Inflammatory macrophage treated with lipopolysaccharide for 1 hour (primary cell): ENCODE measurements at regions not wholly inside any gene's neighbourhood (a gene's known extent, or its start where the extent isn't known, plus 50 kb on each side); places are given as distances from the start of the nearest gene placed in this dataset.
"Not testable (repeated sequence)": the region's sequence is repeated elsewhere in the genome, so short reads cannot be mapped to it uniquely, and the experiment has no call there.

Experiments
- DNase-seq, 2 donors: peaks; one replicate each; pipeline ENCODE4 v3.0.0-alpha.2; 2020 to 2022

DNA sequence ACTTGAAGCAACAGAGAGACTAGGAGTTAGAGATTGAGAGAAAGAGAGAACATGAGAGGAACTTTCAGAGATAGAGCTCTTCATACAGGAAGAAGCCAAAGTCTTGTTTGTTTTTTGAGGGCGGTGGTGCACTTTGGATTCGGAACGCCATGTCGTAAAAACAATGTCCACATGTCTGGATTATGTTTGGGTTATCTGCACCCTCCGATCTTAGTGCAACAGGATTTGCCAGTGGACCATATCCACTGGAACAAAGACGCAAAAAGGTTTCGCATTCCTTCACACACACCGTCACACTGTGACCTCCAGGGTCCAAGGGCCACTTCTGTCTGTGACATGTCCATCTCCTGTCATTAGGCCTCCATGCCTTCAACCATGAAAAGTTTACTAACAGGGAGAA is 141.8 kb upstream of the ATP11B start:
- DNase-seq, result no peak

DNA sequence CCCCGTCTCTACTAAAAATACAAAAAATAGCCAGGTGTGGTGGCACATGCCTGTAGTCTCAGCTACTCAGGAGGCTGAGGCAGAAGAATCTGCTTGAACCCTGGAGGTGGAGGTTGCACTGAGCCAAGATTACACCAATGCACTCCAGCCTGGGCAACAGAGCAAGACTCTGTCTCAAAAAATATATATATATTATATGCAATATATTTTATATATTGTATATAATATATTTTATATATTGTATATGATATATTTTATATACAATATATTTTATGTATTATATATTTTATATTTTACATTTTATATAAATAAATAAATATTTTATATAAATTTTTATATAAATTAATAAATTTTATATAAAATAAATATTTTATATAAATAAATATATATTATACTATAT is 140.2 kb upstream of the ATP11B start:
- DNase-seq, result not testable (repeated sequence)

DNA sequence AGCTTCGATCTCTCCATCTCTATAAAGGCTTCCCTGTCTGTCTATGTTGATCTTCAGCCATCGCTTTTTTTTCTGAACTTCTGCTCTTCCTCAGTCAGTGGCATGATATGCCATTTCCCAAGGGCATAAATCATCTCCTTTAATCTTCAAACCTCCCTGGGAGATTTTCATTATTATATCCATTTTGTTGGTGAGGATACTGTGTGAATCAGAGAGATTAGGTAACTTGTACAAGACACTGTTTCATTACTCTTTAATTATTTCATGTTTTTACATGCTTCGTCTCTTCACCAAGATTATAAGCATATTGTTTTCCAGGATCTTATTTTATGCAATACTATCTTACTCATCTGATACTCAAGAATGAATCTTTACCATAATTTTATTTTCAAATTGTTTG is 124.8 kb upstream of the ATP11B start:
- no peak for DNase-seq

DNA sequence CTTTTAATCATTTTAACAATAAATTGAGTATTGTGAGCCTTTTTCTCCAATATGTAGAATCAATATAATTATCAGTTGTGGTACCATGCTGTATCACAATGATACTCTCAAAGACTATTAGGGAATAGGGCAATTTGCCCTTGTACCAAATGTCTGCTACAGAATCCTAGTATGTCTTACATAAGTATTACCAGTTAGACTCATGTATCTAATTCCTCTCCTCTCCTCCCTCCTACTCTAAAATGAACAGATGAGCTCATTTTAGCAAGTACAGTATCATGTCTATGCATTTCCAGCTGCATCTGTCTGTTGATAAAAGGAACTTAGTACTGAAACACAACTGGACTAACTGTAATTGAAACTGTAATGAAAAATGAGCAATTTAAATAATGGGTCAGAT is 124.3 kb upstream of the ATP11B start:
- no peak for DNase-seq

- DNase-seq, result no peak
Observed at GRCh38 chr3:182671541-182671940, 121.8 kb upstream of the ATP11B start.

- no peak for DNase-seq
Observed at GRCh38 chr3:182671942-182672341, 121.4 kb upstream of the ATP11B start.

GRCh38 chr3:182673336-182673735 is 120.0 kb upstream of the ATP11B start:
- no peak for DNase-seq

DNA sequence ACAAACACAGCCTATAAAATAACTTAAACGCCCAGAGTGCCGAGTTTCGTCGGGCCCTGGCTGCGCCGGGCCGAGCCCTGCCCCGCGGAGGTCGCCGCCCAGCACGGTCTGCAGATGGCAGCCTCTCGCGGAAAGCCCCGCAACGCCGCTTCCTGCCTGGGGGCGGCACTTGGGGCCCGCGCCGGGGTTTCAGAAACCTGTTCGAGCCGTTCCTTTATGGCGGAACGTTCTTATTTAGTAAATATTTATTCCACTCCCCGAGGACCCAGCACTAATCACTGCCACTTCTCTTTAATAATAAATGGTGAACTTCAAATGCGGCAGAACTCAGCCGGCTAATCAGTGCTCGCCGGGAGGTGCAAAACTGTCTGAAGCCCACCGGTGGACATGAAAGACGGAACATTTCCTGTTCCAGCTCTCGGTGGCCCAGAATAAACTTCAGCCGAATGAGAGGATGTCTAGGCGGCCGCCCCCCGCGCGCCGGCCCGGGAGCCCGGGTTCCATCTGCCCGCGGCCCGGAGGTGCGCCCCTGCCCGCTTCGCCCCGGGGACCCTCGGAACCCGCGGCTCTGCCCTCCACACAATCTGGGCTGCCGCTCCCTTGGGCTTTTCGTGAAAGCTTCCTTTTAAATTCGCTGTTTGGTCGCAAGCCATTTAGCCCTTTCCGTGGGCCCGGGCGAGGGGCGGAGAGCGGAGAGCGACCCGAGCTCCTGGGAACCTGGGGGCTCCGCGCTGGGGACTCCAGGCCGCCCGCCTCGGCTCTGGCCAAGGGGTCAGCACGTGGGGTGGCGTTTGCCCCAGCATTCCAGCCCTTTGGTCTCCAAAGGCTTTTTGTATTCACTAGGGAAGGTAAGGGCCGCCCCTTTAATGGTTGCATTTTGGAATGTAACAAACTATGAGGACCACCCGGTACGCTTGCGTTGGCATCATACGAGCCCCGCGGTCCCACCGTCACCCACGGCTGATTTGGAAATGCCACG is 110.8 kb upstream of the ATP11B start:
- DNase-seq, result peak; percentile 9 to 18

- DNase-seq, result peak; percentile 43 to 86
Observed at GRCh38 chr3:182683453-182683852, 109.9 kb upstream of the ATP11B start.

DNA sequence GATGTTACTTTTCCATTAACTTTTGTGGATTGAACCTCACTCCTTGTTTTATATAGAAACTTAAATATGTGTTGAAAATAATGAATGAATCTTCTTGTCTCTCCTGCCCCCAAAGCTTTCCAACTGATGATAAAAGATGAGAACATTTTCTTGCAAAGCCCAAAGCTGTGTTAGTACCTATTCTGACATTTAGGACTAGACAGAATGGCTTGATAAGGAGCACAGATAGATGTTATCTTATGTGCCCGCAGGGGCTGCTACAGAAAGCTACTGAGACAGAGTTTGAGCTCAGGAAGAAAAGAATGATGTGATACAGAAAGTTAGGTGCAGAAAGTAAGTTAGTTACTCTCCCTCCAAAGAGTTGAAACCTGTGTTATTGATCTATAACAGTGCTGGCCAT is 109.4 kb upstream of the ATP11B start:
- DNase-seq, result no peak

DNA sequence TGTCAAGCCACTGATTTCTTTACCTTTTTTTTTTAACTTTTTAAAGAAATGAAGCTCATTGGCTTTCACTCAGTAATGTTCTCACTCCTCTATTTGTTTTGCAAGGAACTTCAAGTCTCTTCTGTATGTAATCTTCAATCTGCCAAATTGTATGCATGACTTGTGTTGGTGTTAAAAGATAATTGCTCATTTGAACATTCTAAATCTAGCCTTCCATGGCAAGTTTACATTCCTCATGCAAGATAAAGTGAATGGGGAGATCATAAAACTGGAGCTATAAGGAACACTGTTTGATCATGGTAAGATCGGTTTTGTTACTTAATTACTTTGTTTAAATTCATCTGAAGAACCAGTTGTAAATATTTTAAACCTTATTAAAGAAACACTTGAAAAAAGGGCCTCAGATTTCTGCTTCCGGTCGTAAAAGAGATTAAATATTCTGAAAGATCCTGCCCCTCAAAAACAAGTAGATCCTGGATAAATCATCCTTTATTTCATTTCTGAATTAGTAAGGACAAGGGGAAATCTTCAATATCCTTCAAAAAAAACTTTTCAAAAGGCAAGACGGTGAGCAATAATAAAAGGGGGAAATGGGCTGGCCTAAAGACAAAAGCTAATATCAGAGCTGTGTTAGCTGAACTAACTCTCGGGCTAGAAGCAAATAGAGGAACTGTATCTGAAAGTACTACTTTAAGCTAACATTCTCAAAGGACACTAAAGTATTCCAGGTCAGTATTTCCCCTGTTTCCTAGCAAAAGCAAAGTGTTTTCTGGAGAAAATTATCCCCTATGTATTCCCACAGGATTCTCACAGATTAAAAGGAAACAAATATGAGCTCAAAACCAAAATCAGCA is 107.0 kb upstream of the ATP11B start:
- no peak for DNase-seq

DNA sequence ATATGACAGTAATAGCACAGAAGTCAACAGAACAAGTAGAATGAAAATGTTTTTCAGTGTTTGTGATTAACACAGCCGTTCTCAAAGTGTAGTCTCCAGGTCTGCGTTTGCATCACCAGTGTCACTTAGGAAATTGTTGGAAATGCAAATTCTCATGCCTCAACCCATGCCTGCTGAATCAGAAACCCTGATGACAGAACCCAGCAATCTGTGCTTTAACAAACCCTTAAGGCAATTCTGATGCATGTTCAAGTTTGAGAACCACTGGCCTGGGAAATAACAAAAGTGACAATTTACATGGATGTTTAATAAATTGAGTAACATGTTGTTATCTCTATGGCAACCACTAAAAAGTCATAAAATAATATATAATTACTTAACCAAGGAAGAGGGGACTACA is 103.1 kb upstream of the ATP11B start:
- no peak for DNase-seq

GRCh38 chr3:182692021-182692420 is 101.3 kb upstream of the ATP11B start:
- no peak for DNase-seq

DNA sequence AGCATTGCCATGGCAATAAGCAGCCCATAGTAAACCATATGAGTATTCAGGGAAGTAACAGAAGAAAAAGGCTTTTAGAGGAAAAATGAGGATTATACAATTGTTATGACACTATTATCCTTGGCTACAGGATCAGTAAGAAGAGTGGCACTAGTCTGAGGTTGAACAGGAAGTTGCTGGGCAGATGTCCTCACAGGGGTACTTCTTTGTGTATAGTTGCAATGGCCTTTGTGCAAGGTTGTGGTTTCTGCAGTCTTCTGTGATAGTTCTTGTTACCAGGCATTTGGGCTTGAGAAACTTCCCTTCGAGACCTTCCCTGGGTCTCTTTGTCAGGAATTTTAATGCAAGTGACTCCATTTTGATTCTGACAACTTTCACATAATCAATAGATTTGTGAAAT is 100.6 kb upstream of the ATP11B start:
- peak; percentile 53 to 65 for DNase-seq

DNA sequence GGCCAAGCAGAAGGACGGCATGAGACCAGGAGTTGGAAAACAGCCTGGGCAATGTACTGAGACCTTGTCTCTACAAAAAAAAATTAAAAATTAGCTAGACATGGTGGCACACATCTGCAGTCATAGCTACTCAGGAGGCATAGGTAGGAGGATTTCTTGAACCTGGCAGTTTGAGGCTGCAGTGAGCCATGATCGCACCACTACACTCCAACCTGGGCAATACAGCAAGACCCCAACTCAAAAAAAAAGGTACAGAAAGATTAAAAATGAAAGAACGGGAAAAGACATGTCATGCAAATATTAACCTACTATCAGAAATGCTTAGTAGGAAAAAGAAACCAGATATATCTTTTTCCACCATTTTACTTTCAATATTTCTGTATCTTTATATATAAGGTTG is 99.6 kb upstream of the ATP11B start:
- DNase-seq, result no peak

DNA sequence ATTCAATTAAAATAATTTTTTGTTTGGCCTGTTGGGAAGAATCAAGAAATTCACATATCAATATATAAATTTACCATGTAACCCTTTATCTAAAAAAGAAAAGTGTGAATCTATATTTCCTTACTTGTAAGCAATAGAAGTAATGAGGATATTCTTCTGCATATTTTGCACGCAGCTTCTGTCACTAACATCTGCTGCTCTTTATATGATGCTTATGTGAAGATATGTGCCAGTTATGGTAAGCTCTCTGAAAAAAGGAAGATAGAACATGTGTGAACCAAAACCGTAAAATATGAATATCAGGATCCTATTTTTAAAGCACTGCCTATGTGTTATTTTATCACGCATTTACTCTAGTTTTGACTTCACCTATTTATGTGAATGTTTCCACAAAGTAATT is 96.4 kb upstream of the ATP11B start:
- DNase-seq, result no peak

- no peak for DNase-seq
Observed at GRCh38 chr3:182697345-182697919, 95.9 kb upstream of the ATP11B start.

- no peak for DNase-seq
Observed at GRCh38 chr3:182698078-182698477, 95.2 kb upstream of the ATP11B start.

DNA sequence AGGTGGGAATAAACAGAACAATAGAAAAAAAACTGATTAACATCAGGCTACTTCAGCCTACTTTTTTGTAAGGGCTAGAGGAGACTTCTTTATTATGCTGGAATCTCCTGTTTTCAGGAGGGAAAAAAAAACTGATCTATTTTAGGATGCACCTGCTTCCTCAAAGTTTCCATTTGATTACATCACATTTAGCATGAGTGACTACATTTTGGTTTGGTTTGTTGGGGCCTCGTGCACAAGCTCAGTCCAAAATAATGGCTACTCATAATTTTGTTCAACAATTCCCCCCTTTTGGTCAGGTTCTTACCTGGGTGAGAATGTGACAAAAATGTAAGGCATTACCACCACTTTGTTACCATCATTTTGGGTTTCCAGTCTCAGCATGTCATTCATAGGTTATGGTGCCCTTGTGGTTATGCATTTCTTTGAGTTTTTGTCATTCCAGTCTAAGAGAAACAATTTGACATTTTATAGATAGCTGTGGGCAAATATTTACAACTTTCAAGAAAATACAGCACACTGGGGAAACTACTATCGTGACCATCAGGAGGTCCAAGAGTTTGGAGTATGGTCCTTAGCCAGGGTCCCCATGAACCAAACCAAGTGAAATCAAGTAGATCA is 93.6 kb upstream of the ATP11B start:
- no peak for DNase-seq

- no peak for DNase-seq
Observed at GRCh38 chr3:182702216-182702615, 91.1 kb upstream of the ATP11B start.

DNA sequence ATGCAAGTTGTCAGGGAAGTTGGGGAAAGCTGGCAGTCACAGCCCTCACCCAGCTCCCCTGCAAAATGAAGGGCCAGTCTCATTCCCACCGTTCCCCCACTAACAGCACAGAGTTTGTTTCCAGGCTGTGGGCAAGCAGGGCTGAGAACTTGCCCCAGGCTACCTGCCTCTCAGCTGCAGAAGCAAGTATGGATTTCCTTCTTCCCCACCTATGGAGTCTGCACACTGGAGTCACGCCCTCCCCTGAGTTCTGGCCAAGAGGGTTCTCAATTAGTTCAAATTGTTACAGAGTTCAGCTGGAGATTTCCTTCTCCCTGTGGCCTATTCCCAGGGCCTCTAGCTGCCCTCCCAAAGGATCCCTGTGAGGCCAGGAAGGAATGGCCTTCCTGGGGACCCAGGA is 90.1 kb upstream of the ATP11B start:
- no peak for DNase-seq

- no peak for DNase-seq
Observed at GRCh38 chr3:182704926-182705325, 88.4 kb upstream of the ATP11B start.

- no peak for DNase-seq
Observed at GRCh38 chr3:182708810-182709209, 84.5 kb upstream of the ATP11B start.
